Heart left ventricle (tissue), 16 donors: ENCODE measurements at regions not wholly inside any gene's neighbourhood (a gene's known extent, or its start where the extent isn't known, plus 50 kb on each side); places are given as distances from the start of the nearest gene placed in this dataset.

ENCODE experiments used
- ATAC-seq, 4 donors: fragments of 200-7000 bp; cut with Tn5 transposase; one replicate each; pipeline ENCODE4 v1.9.1; 2020 to 2022; ENCODE audit warnings: moderate library complexity in 4 of 4, mild to moderate bottlenecking in 3 of 4, moderate number of reproducible peaks in 1 of 4
- DNase-seq, 5 donors: peaks; one replicate each; pipeline ENCODE4 v3.0.0-alpha.2; 2020
- H3K27ac ChIP-seq, 12 donors: fragments of 200-600 bp; sonication (generic) in 4 of 12; one replicate each; pipeline versions ENCODE4 v1.5.0 to v1.8.0; 2016 to 2022; ENCODE audit warnings: mild to moderate bottlenecking in 2 of 12
- H3K27me3 ChIP-seq, 9 donors: fragments of 200-600 bp; sonication (generic) in 2 of 9; one replicate each; pipeline versions ENCODE4 v1.5.1 to v1.8.0; 2016 to 2022; ENCODE audit warnings: mild to moderate bottlenecking in 3 of 9
- H3K36me3 ChIP-seq, 9 donors: fragments of 200-600 bp; sonication (generic) in 2 of 9; one replicate each; pipeline versions ENCODE4 v1.5.0 to v1.8.0; 2018 to 2022; ENCODE audit warnings: mild to moderate bottlenecking in 2 of 9
- H3K4me1 ChIP-seq, 12 donors: fragments of 200-600 bp; sonication (generic) in 4 of 12; one replicate each; pipeline versions ENCODE4 v1.5.0 to v1.8.0; 2016 to 2022; ENCODE audit warnings: mild to moderate bottlenecking in 3 of 12
- H3K4me3 ChIP-seq, 12 donors: fragments of 200-600 bp; sonication (generic) in 4 of 12; one replicate each; pipeline versions ENCODE4 v1.5.0 to v1.8.0; 2017 to 2022; ENCODE audit warnings: mild to moderate bottlenecking in 9 of 12, moderate library complexity in 4 of 12
- H3K9me3 ChIP-seq, 12 donors: fragments of 200-600 bp; sonication (generic) in 4 of 12; one replicate each; pipeline versions ENCODE4 v1.5.0 to v1.8.0; 2016 to 2022; ENCODE audit warnings: mild to moderate bottlenecking in 1 of 12
- POLR2A ChIP-seq, 2 donors: fragments of 450-650 bp; IDR thresholded peaks; one replicate each; pipeline ENCODE4 v1.6.1; 2017; ENCODE audit warnings: antibody characterized with exemption in 2 of 2, mild to moderate bottlenecking in 2 of 2, moderate library complexity in 2 of 2
- WGBS, 4 donors: extraction: QIAGEN DNeasy Blood & Tissue Kit in 2 of 4; methylation state at CpG; one replicate each; pipeline versions ENCODE4 v1.1.5 to v1.1.7; 2013 to 2018; 5-methylcytosine and 5-hydroxymethylcytosine counted together
- intact Hi-C, 10 donors: fragments of 100-400 bp; cut with DNase I; formaldehyde crosslinking; loops; one replicate each; pipeline versions ENCODE4 v1.11.1 to v1.14.2; 2022
- TF ChIP-seq, protein P1 (sequence below), 12 donors: fragments of 200-600 bp; sonication (generic) in 4 of 12; IDR thresholded peaks; one replicate each; pipeline versions ENCODE4 v1.5.0 to v1.8.0; 2018 to 2022; ENCODE audit warnings: antibody characterized with exemption in 12 of 12, mild to moderate bottlenecking in 5 of 12
- donor health status: ischemic (EF 13 %, LVEDD 7.1; RV severe dilation, severe dysfunction).
- donor health status: healthy with polysubstance abuse.
- donor health status: DM: no; HTN: yes; CAD: no.
- donor health status: DM: no; HTN: no; CAD: no.
- donor health status: ischemic (EF 25% LVEDD 6.9; RV normal size, moderate dysfunction).
- donor health status: ischemic (EF 25% LVEDD 5.7; RV mildly dilated, moderate dysfunction).
- donor health status: healthy.
- donor health status: DM: yes; HTN: yes; CAD: no.
- donor health status: ischemic (EF 35%, LVEDD 5.7; RV mildly dilated, moderate dysfunction).
- donor health status: nonischemic (EF 11% LVEDD 7.7; RV severe dilation, severe dysfunction).
- donor health status: DM: yes; HTN: yes; CAD: no.
- donor health status: PGD.
- donor health status: ischemic (EF 29% LVEDD 5.4; RV normal size, mild dysfunction).
- donor health status: nonischemic (EF 23%, LVEDD 6.1; RV moderate dilation, normal function).

GRCh38 chr16:82535262-82535661, 91.5 kb upstream of the CDH13 start:
- H3K9me3 ChIP-seq, result peaks cover 0 to 14% (median 2%) of the 10 kb centered on the region in 12 donors
- WGBS, 4 donors, result 66 to 85% (median 83%) methylated on average over 4 of the region's 4 CpGs
- no peak for TF ChIP-seq POLR2A (IDR thresholded peaks at IDR 0.05)
- TF ChIP-seq, protein P1, sequence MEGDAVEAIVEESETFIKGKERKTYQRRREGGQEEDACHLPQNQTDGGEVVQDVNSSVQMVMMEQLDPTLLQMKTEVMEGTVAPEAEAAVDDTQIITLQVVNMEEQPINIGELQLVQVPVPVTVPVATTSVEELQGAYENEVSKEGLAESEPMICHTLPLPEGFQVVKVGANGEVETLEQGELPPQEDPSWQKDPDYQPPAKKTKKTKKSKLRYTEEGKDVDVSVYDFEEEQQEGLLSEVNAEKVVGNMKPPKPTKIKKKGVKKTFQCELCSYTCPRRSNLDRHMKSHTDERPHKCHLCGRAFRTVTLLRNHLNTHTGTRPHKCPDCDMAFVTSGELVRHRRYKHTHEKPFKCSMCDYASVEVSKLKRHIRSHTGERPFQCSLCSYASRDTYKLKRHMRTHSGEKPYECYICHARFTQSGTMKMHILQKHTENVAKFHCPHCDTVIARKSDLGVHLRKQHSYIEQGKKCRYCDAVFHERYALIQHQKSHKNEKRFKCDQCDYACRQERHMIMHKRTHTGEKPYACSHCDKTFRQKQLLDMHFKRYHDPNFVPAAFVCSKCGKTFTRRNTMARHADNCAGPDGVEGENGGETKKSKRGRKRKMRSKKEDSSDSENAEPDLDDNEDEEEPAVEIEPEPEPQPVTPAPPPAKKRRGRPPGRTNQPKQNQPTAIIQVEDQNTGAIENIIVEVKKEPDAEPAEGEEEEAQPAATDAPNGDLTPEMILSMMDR (IDR thresholded peaks at IDR 0.05), result no peak
- H3K27me3 ChIP-seq, result peaks cover 0 to 7% (median 0%) of the 10 kb centered on the region in 9 donors
- ATAC-seq (no peak), DNase-seq (no peak)
- H3K27ac ChIP-seq, result no peak overlapping the region
- no peaks in the 10 kb centered on the region for H3K36me3 ChIP-seq
- intact Hi-C loops, result no loop called here
- no peak overlapping the region for H3K4me3 ChIP-seq
- H3K4me1 ChIP-seq, result no peaks in the 10 kb centered on the region

DNA sequence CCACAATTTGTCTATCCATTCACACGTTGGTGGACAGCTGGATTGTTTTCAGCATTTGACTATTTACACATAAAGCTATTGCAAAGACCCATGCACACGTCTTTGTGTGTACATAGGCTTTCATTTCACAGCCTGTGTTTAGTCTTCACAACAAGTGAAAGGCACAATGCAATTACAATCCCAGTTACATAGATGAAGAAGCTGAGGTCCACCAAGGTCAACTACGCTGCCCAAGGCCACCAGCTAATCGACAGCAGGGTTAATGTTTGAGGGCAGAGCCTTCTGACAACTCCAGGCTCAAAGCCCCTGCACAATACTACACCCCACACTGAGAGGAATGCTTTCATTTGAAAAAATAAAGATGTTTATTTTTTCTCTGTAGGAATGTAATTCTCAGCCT, 93.6 kb upstream of the CDH13 start:
- Histone ChIP-seq H3K27me3 (no peaks in the 10 kb centered on the region), H3K4me3 (no peak overlapping the region), H3K27ac (no peak overlapping the region), H3K36me3 (no peaks in the 10 kb centered on the region), H3K4me1 (no peaks in the 10 kb centered on the region), H3K9me3 (peaks cover 0 to 11% (median 2%) of the 10 kb centered on the region in 12 donors)
- ATAC-seq, result no peak
- intact Hi-C loops, result no loop called here
- DNase-seq, result no peak
- 62 to 71% (median 68%) methylated on average over 4 of the region's 4 CpGs for WGBS, 4 donors
- no peak for TF ChIP-seq POLR2A (IDR thresholded peaks at IDR 0.05)
- TF ChIP-seq, protein P1 (IDR thresholded peaks at IDR 0.05), result no peak

- Histone ChIP-seq H3K27me3 (no peaks in the 10 kb centered on the region), H3K4me3 (no peak overlapping the region), H3K36me3 (no peaks in the 10 kb centered on the region), H3K4me1 (no peaks in the 10 kb centered on the region), H3K9me3 (no peaks in the 10 kb centered on the region), H3K27ac (no peak overlapping the region)
- DNase-seq (no peak), ATAC-seq (no peak)
- intact Hi-C loops, result no loop called here
- WGBS, 4 donors, result 83 to 89% (median 86%) methylated on average over 2 of the region's 2 CpGs
- no peak for TF ChIP-seq POLR2A (IDR thresholded peaks at IDR 0.05)
- TF ChIP-seq, protein P1 (IDR thresholded peaks at IDR 0.05), result no peak
Observed at GRCh38 chr16:82530883-82531282, 95.9 kb upstream of the CDH13 start.

- no peak overlapping the region for H3K27ac ChIP-seq
- no peaks in the 10 kb centered on the region for H3K36me3 ChIP-seq
- no peak for TF ChIP-seq POLR2A (IDR thresholded peaks at IDR 0.05)
- TF ChIP-seq, protein P1 (IDR thresholded peaks at IDR 0.05), result no peak
- no peak for DNase-seq
- H3K4me1 ChIP-seq, result no peaks in the 10 kb centered on the region
- intact Hi-C loops, result no loop called here
- peaks cover 0 to 9% (median 0%) of the 10 kb centered on the region in 12 donors for H3K9me3 ChIP-seq
- WGBS, 4 donors, result 86 to 89% (median 87%) methylated on average over 7 of the region's 7 CpGs
- no peak for ATAC-seq
- H3K27me3 ChIP-seq, result no peaks in the 10 kb centered on the region
- no peak overlapping the region for H3K4me3 ChIP-seq
Observed at GRCh38 chr16:82527101-82527500, 99.7 kb upstream of the CDH13 start.
